NCI-H1092 (cell line): ENCODE measurements at regions not wholly inside any gene's neighbourhood (a gene's known extent, or its start where the extent isn't known, plus 50 kb on each side); places are given as distances from the start of the nearest gene placed in this dataset.
"Not testable (repeated sequence)": the region's sequence is repeated elsewhere in the genome, so short reads cannot be mapped to it uniquely, and the experiment has no call there.

Experiments
- DNase-seq: peaks from one replicate; lab custom pipeline; 2025; lab: John Stamatoyannopoulos, UW

- no peak for DNase-seq
Observed at GRCh38 chr6:96276305-96276704, 245.3 kb upstream of the UFL1 start.

- no peak for DNase-seq
Observed at GRCh38 chr6:96276856-96277255, 244.8 kb upstream of the UFL1 start.

GRCh38 chr6:96279084-96279483 is 242.5 kb upstream of the UFL1 start:
- DNase-seq, result no peak

- no peak for DNase-seq
Observed at GRCh38 chr6:96286503-96286902, 235.1 kb upstream of the UFL1 start.

GRCh38 chr6:96299525-96299924 is 222.1 kb upstream of the UFL1 start:
- DNase-seq, result no peak

- no peak for DNase-seq
Observed at GRCh38 chr6:96301023-96301422, 220.6 kb upstream of the UFL1 start.

GRCh38 chr6:96301781-96302180 is 219.8 kb upstream of the UFL1 start:
- DNase-seq, result no peak

GRCh38 chr6:96302991-96303390 is 218.6 kb upstream of the UFL1 start:
- no peak for DNase-seq

GRCh38 chr6:96304997-96305396 is 216.6 kb upstream of the UFL1 start:
- DNase-seq, result no peak

GRCh38 chr6:96330884-96331283 is 190.7 kb upstream of the UFL1 start:
- no peak for DNase-seq

GRCh38 chr6:96340164-96340563 is 181.4 kb upstream of the UFL1 start:
- DNase-seq, result no peak

- no peak for DNase-seq
Observed at GRCh38 chr6:96345501-96345900, 176.1 kb upstream of the UFL1 start.

- no peak for DNase-seq
Observed at GRCh38 chr6:96381246-96381645, 140.4 kb upstream of the UFL1 start.

- peak; percentile 92 for DNase-seq
Observed at GRCh38 chr6:96391776-96392360, 129.7 kb upstream of the UFL1 start.

GRCh38 chr6:96394727-96395126 is 126.9 kb upstream of the UFL1 start:
- no peak for DNase-seq

GRCh38 chr6:96410467-96410866 is 111.1 kb upstream of the UFL1 start:
- DNase-seq, result no peak

GRCh38 chr6:96420294-96420693 is 101.3 kb upstream of the UFL1 start:
- DNase-seq, result no peak

- DNase-seq, result no peak
Observed at GRCh38 chr6:96433950-96434349, 87.7 kb upstream of the UFL1 start.

- DNase-seq, result no peak
Observed at GRCh38 chr6:96436398-96436797, 85.2 kb upstream of the UFL1 start.

- DNase-seq, result not testable (repeated sequence)
Observed at GRCh38 chr6:96437228-96437627, 84.4 kb upstream of the UFL1 start.

GRCh38 chr6:96450082-96450769 is 71.4 kb upstream of the UFL1 start:
- no peak for DNase-seq

- DNase-seq, result no peak
Observed at GRCh38 chr6:96450770-96451130, 70.9 kb upstream of the UFL1 start.

GRCh38 chr6:96458771-96459170 is 62.8 kb upstream of the UFL1 start:
- no peak for DNase-seq

- DNase-seq, result peak; percentile 34
Observed at GRCh38 chr6:96460052-96460700, 61.4 kb upstream of the UFL1 start.
